DND-41 (cell line): ENCODE measurements at regions not wholly inside any gene's neighbourhood (a gene's known extent, or its start where the extent isn't known, plus 50 kb on each side); places are given as distances from the start of the nearest gene placed in this dataset.

ENCODE experiments used
- ATAC-seq: fragments of 200-7000 bp; cut with Tn5 transposase; 3 replicates; pipeline ENCODE4 v1.9.1; 2021; ENCODE audit warnings: low read depth; ENCODE audit not compliant: insufficient read depth
- DNase-seq: peaks from one replicate; pipeline ENCODE4 v3.0.0-alpha.2; 2020
- H2AFZ ChIP-seq: 2 replicates; pipeline ENCODE4 v1.6.0; 2012; ENCODE audit warnings: low read depth, low read length
- H3K27ac ChIP-seq: 2 replicates; pipeline ENCODE4 v1.5.1; 2012; ENCODE audit warnings: low read length, inconsistent platforms
- H3K27me3 ChIP-seq: fragments of 200-600 bp; sonication (generic); 2 replicates; pipeline ENCODE4 v1.6.0; 2012; ENCODE audit warnings: low read length, mild to moderate bottlenecking, inconsistent platforms; ENCODE audit not compliant: insufficient read depth, poor library complexity
- H3K36me3 ChIP-seq: 2 replicates; pipeline ENCODE4 v1.5.1; 2012; ENCODE audit warnings: low read length, inconsistent platforms; ENCODE audit not compliant: insufficient read depth
- H3K4me1 ChIP-seq: 2 replicates; pipeline ENCODE4 v1.5.1; 2012; ENCODE audit warnings: mild to moderate bottlenecking, low read length; ENCODE audit not compliant: insufficient read depth
- H3K4me2 ChIP-seq: 2 replicates; pipeline ENCODE4 v1.6.0; 2012; ENCODE audit warnings: mild to moderate bottlenecking, moderate library complexity, low read length, inconsistent platforms; ENCODE audit not compliant: insufficient read depth
- H3K4me3 ChIP-seq, 2 experiments: fragments of 200-600 bp in 1 of 2; shearing (Covaris generic) in 1 of 2; 2 replicates each; pipeline ENCODE4 v1.5.1; 2012 to 2016; ENCODE audit warnings: inconsistent platforms in 2 of 2, low read length in 2 of 2, mild to moderate bottlenecking in 2 of 2, low read depth in 1 of 2, moderate library complexity in 1 of 2
- H3K79me2 ChIP-seq: 2 replicates; pipeline ENCODE4 v1.6.0; 2012; ENCODE audit warnings: low read length, inconsistent platforms; ENCODE audit not compliant: insufficient read depth
- H3K9ac ChIP-seq: 2 replicates; pipeline ENCODE4 v1.6.0; 2012; ENCODE audit warnings: low read depth, mild to moderate bottlenecking, inconsistent platforms, low read length, moderate library complexity
- H3K9me3 ChIP-seq: 2 replicates; pipeline ENCODE4 v1.5.1; 2012; ENCODE audit warnings: low read length, moderate library complexity, mild to moderate bottlenecking, inconsistent platforms; ENCODE audit not compliant: insufficient read depth, severe bottlenecking
- H4K20me1 ChIP-seq: 2 replicates; pipeline ENCODE4 v1.6.0; 2012; ENCODE audit warnings: low read length; ENCODE audit not compliant: insufficient read depth
- CTCF ChIP-seq: IDR thresholded peaks from 2 replicates; pipeline ENCODE4 v1.5.1; 2012; ENCODE audit warnings: borderline replicate concordance, low read length, moderate library complexity, mild to moderate bottlenecking; ENCODE audit not compliant: poor library complexity, severe bottlenecking; ENCODE audit errors: extremely low read depth
- EZH2 ChIP-seq: IDR thresholded peaks from 3 replicates; pipeline ENCODE4 v1.6.1; 2012; ENCODE audit warnings: borderline replicate concordance, low read depth, mild to moderate bottlenecking, moderate library complexity, low read length, inconsistent platforms; ENCODE audit not compliant: severe bottlenecking

- no peaks in the 10 kb centered on the region for H3K27me3 ChIP-seq
- DNase-seq (no peak), ATAC-seq (no peak)
- H3K27ac ChIP-seq: no peak overlapping the region
- H3K9me3 ChIP-seq: no peaks in the 10 kb centered on the region
- H2AFZ ChIP-seq: no peak overlapping the region
- H3K79me2 ChIP-seq: no peaks in the 10 kb centered on the region
- no peaks in the 10 kb centered on the region for H3K4me1 ChIP-seq
- no peak overlapping the region for H3K9ac ChIP-seq
- no peaks in the 10 kb centered on the region for H3K36me3 ChIP-seq
- H3K4me3 ChIP-seq: no peak overlapping the region
- H3K4me2 ChIP-seq: no peak overlapping the region
- no peak for TF ChIP-seq CTCF
- no peaks in the 10 kb centered on the region for H4K20me1 ChIP-seq
These were observed 140.2 kb upstream of the LPAR1 start for GRCh38 chr9:111178331-111179055.

GRCh38 chr9:111176511-111176910 lies 138.2 kb upstream of the LPAR1 start:
- Histone ChIP-seq H3K79me2 (no peaks in the 10 kb centered on the region), H3K4me1 (no peaks in the 10 kb centered on the region), H3K9ac (no peak overlapping the region), H3K27ac (no peak overlapping the region), H4K20me1 (no peaks in the 10 kb centered on the region), H3K36me3 (no peaks in the 10 kb centered on the region), H3K4me3 (no peak overlapping the region), H3K4me2 (no peak overlapping the region), H3K27me3 (no peaks in the 10 kb centered on the region), H2AFZ (no peak overlapping the region), H3K9me3 (no peaks in the 10 kb centered on the region)
- no peak for DNase-seq
- ATAC-seq: no peak
- TF ChIP-seq EZH2: no peak
- no peak for TF ChIP-seq CTCF

GRCh38 chr9:111175350-111175749 lies 137.1 kb upstream of the LPAR1 start:
- Histone ChIP-seq H3K9ac (no peak overlapping the region), H3K4me1 (no peaks in the 10 kb centered on the region), H3K4me3 (no peak overlapping the region), H2AFZ (no peak overlapping the region), H3K9me3 (no peaks in the 10 kb centered on the region), H3K79me2 (no peaks in the 10 kb centered on the region), H3K27ac (no peak overlapping the region), H4K20me1 (no peaks in the 10 kb centered on the region), H3K4me2 (no peak overlapping the region), H3K36me3 (no peaks in the 10 kb centered on the region), H3K27me3 (no peaks in the 10 kb centered on the region)
- ATAC-seq (no peak), DNase-seq (no peak)
- no peak for TF ChIP-seq CTCF
- no peak for TF ChIP-seq EZH2

- H3K4me3 ChIP-seq: no peak overlapping the region
- no peaks in the 10 kb centered on the region for H3K27me3 ChIP-seq
- ATAC-seq (no peak), DNase-seq (no peak)
- no peaks in the 10 kb centered on the region for H3K9me3 ChIP-seq
- H4K20me1 ChIP-seq: no peaks in the 10 kb centered on the region
- no peaks in the 10 kb centered on the region for H3K79me2 ChIP-seq
- H3K4me1 ChIP-seq: no peaks in the 10 kb centered on the region
- no peak overlapping the region for H2AFZ ChIP-seq
- H3K9ac ChIP-seq: no peak overlapping the region
- H3K36me3 ChIP-seq: no peaks in the 10 kb centered on the region
- H3K27ac ChIP-seq: no peak overlapping the region
- no peak for TF ChIP-seq CTCF
- TF ChIP-seq EZH2: no peak
- H3K4me2 ChIP-seq: no peak overlapping the region
These were observed 129.1 kb upstream of the LPAR1 start for GRCh38 chr9:111167341-111167740.
